DND-41 (cell line): ENCODE measurements at regions not wholly inside any gene's neighbourhood (a gene's known extent, or its start where the extent isn't known, plus 50 kb on each side); places are given as distances from the start of the nearest gene placed in this dataset.

Experiments used
- ATAC-seq: fragments of 200-7000 bp; cut with Tn5 transposase; 3 replicates; pipeline ENCODE4 v1.9.1; 2021; ENCODE audit warnings: low read depth; ENCODE audit not compliant: insufficient read depth
- DNase-seq: peaks from one replicate; pipeline ENCODE4 v3.0.0-alpha.2; 2020
- H2AFZ ChIP-seq: 2 replicates; pipeline ENCODE4 v1.6.0; 2012; ENCODE audit warnings: low read depth, low read length
- H3K27ac ChIP-seq: 2 replicates; pipeline ENCODE4 v1.5.1; 2012; ENCODE audit warnings: low read length, inconsistent platforms
- H3K27me3 ChIP-seq: fragments of 200-600 bp; sonication (generic); 2 replicates; pipeline ENCODE4 v1.6.0; 2012; ENCODE audit warnings: low read length, mild to moderate bottlenecking, inconsistent platforms; ENCODE audit not compliant: insufficient read depth, poor library complexity
- H3K36me3 ChIP-seq: 2 replicates; pipeline ENCODE4 v1.5.1; 2012; ENCODE audit warnings: low read length, inconsistent platforms; ENCODE audit not compliant: insufficient read depth
- H3K4me1 ChIP-seq: 2 replicates; pipeline ENCODE4 v1.5.1; 2012; ENCODE audit warnings: mild to moderate bottlenecking, low read length; ENCODE audit not compliant: insufficient read depth
- H3K4me2 ChIP-seq: 2 replicates; pipeline ENCODE4 v1.6.0; 2012; ENCODE audit warnings: mild to moderate bottlenecking, moderate library complexity, low read length, inconsistent platforms; ENCODE audit not compliant: insufficient read depth
- H3K4me3 ChIP-seq, 2 experiments: fragments of 200-600 bp in 1 of 2; shearing (Covaris generic) in 1 of 2; 2 replicates each; pipeline ENCODE4 v1.5.1; 2012 to 2016; ENCODE audit warnings: inconsistent platforms in 2 of 2, low read length in 2 of 2, mild to moderate bottlenecking in 2 of 2, low read depth in 1 of 2, moderate library complexity in 1 of 2
- H3K79me2 ChIP-seq: 2 replicates; pipeline ENCODE4 v1.6.0; 2012; ENCODE audit warnings: low read length, inconsistent platforms; ENCODE audit not compliant: insufficient read depth
- H3K9ac ChIP-seq: 2 replicates; pipeline ENCODE4 v1.6.0; 2012; ENCODE audit warnings: low read depth, mild to moderate bottlenecking, inconsistent platforms, low read length, moderate library complexity
- H3K9me3 ChIP-seq: 2 replicates; pipeline ENCODE4 v1.5.1; 2012; ENCODE audit warnings: low read length, moderate library complexity, mild to moderate bottlenecking, inconsistent platforms; ENCODE audit not compliant: insufficient read depth, severe bottlenecking
- H4K20me1 ChIP-seq: 2 replicates; pipeline ENCODE4 v1.6.0; 2012; ENCODE audit warnings: low read length; ENCODE audit not compliant: insufficient read depth
- EZH2 ChIP-seq: IDR thresholded peaks from 3 replicates; pipeline ENCODE4 v1.6.1; 2012; ENCODE audit warnings: borderline replicate concordance, low read depth, mild to moderate bottlenecking, moderate library complexity, low read length, inconsistent platforms; ENCODE audit not compliant: severe bottlenecking
- TF ChIP-seq, protein P1 (sequence below): IDR thresholded peaks from 2 replicates; pipeline ENCODE4 v1.5.1; 2012; ENCODE audit warnings: borderline replicate concordance, low read length, moderate library complexity, mild to moderate bottlenecking; ENCODE audit not compliant: poor library complexity, severe bottlenecking; ENCODE audit errors: extremely low read depth

DNA sequence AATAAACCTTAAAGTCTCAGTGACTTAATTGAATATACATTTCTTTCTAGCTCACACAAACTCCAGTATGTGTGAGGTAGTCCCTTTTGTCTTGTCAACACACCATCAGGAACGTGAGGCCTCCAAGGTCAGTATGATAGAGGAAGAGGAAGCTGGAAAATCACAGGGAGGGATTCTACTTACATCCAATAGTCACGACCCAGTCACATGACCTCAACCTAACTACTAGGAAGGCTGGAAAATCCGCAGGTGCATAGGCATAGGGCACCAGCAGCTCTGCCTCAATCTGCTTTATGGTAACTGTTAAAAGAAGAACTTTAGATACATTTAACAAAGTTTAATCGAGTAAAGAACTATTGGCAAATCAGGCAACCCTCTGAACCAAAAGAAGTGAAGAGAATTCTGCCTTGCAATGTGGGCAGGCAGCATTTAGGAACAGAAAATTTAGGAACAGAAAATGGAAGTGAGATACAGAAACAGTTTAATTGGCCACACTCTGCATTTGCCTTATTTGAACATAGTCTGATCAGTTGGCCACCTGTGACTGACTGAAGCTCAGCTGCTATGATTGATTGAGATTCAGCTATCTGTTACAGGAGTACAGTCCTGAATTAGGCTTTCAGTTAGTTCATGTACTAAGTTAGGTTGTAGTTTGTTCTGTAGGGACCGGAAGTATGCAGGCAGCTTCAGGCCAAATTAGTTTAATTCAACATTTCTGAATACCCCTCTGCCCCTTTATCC, 165.0 kb upstream of the PARD3B start:
- Histone ChIP-seq H3K27me3 (no peaks in the 10 kb centered on the region), H3K4me1 (no peaks in the 10 kb centered on the region), H2AFZ (no peak overlapping the region), H3K9ac (no peak overlapping the region), H3K79me2 (no peaks in the 10 kb centered on the region), H3K4me2 (no peak overlapping the region), H3K4me3 (no peak overlapping the region), H3K36me3 (no peaks in the 10 kb centered on the region), H3K27ac (no peak overlapping the region), H3K9me3 (no peaks in the 10 kb centered on the region), H4K20me1 (no peaks in the 10 kb centered on the region)
- no peak for TF ChIP-seq EZH2
- TF ChIP-seq, protein P1, sequence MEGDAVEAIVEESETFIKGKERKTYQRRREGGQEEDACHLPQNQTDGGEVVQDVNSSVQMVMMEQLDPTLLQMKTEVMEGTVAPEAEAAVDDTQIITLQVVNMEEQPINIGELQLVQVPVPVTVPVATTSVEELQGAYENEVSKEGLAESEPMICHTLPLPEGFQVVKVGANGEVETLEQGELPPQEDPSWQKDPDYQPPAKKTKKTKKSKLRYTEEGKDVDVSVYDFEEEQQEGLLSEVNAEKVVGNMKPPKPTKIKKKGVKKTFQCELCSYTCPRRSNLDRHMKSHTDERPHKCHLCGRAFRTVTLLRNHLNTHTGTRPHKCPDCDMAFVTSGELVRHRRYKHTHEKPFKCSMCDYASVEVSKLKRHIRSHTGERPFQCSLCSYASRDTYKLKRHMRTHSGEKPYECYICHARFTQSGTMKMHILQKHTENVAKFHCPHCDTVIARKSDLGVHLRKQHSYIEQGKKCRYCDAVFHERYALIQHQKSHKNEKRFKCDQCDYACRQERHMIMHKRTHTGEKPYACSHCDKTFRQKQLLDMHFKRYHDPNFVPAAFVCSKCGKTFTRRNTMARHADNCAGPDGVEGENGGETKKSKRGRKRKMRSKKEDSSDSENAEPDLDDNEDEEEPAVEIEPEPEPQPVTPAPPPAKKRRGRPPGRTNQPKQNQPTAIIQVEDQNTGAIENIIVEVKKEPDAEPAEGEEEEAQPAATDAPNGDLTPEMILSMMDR, result no peak
- DNase-seq (no peak), ATAC-seq (no peak)

DNA sequence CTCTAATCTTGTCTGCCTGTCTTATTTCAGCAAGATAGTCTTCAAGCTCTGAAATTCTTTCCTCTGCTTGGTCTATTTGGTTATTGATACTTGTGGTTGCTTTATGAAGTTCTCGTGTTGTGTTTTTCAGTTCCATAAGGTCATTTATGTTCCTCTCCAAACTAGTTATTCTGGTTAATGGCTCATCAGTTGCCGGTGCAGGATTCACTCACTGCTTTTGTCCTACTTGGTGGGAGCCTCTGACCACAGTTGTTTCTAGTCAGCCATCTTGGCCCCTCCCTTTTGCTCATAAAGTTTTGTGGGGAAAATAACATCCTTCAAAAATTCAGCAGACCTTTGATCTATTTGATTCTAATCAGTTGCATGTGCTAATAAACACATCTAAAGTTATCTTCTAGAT, 158.6 kb upstream of the PARD3B start:
- DNase-seq (no peak), ATAC-seq (no peak)
- Histone ChIP-seq H3K79me2 (no peaks in the 10 kb centered on the region), H3K27ac (no peak overlapping the region), H3K9me3 (no peaks in the 10 kb centered on the region), H3K4me1 (no peaks in the 10 kb centered on the region), H3K4me3 (no peak overlapping the region), H3K4me2 (no peak overlapping the region), H3K27me3 (peaks cover 3% of the 10 kb centered on the region), H2AFZ (no peak overlapping the region), H3K9ac (no peak overlapping the region), H4K20me1 (no peaks in the 10 kb centered on the region), H3K36me3 (no peaks in the 10 kb centered on the region)
- TF ChIP-seq, protein P1, result no peak
- TF ChIP-seq EZH2, result no peak

DNA sequence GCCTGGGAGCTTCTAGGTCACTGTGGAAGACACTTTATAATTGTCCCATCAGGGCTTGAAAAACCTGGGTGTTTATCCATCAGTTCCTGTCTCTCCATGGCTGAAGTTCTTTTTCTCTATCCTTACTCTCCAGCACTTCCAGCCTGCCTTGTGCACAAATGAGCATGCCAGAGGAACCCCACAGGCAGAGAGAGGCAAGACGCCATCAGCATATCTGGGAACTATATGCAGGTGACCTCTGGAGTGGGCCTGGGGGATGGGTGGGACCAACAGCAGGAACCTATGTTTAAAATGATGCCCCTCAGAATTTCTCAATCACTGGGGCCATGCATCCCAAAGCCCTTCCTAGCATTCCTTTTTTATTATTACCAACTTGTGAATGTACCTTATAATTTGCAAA, 156.2 kb upstream of the PARD3B start:
- Histone ChIP-seq H3K4me1 (no peaks in the 10 kb centered on the region), H3K4me2 (no peak overlapping the region), H3K36me3 (no peaks in the 10 kb centered on the region), H3K27me3 (peaks cover 3% of the 10 kb centered on the region), H3K9me3 (no peaks in the 10 kb centered on the region), H3K27ac (no peak overlapping the region), H2AFZ (no peak overlapping the region), H4K20me1 (no peaks in the 10 kb centered on the region), H3K79me2 (no peaks in the 10 kb centered on the region), H3K9ac (no peak overlapping the region), H3K4me3 (no peak overlapping the region)
- ATAC-seq (no peak), DNase-seq (no peak)
- no peak for TF ChIP-seq EZH2
- TF ChIP-seq, protein P1, result no peak
